NCI-H1436 (cell line): ENCODE measurements at regions not wholly inside any gene's neighbourhood (a gene's known extent, or its start where the extent isn't known, plus 50 kb on each side); places are given as distances from the start of the nearest gene placed in this dataset.
"Not testable (repeated sequence)": the region's sequence is repeated elsewhere in the genome, so short reads cannot be mapped to it uniquely, and the experiment has no call there.

Source experiments
- DNase-seq: peaks from one replicate; lab custom pipeline; 2025; lab: John Stamatoyannopoulos, UW

- no peak for DNase-seq
Observed at GRCh38 chr14:41289025-41289424, 317.7 kb upstream of the LRFN5 start.

GRCh38 chr14:41285186-41285748 lies 321.4 kb upstream of the LRFN5 start:
- DNase-seq: no peak

DNA sequence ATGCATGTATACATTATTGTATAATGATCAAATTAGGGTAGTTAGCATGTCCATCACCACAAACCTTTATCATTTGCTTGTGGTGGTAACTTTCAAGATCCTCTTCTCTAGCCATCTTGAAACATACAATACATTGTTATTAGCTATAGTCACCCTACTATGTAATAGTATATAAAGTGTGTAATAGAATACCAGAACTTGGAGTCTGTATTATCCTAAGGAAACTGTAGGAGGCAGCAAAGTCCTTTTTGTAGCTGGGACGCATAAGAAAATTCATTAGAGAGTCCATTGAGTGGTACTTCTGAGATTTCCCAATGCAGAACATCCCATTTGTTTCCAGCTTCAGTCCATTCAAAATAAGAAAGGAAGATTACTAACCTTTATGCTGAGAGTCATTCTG lies 325.9 kb upstream of the LRFN5 start:
- DNase-seq: no peak

DNA sequence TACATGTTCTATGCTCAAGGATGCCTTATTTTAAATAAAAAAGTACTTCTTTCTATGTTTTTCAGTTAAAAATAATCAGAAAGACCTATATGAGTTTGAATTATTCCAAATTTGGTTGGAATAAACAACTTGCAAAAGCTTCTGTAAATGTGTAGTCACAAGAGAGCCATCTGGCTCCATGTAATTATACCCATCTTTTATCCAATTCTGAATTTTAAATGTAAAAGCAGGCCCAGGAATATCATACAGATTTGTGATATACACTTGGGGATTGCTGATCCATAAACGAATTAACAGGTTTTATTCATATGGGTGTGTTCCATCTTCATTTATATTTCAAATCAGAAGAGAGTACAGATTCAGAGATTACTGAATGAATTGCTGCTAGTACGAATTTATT lies 329.2 kb upstream of the LRFN5 start:
- DNase-seq: no peak

DNA sequence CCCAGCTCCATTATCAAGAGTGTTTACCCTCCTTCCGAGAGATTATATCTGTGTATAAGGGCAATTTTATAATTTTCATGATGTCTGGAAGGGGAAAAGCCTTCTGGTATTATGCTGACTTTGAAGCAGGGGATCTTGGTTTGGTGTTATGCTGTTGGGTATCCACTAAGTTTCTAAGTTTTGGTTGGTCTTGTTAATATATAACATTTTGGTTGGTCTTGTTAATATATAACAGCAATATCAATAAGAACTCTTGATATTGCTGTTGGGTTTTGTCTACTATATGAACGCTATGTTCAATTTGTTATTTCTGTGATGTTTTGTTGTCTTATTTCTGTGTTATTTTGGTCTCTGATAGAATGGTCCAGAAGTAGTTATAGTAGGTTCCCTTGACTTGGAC lies 349.2 kb upstream of the LRFN5 start:
- DNase-seq: no peak

DNA sequence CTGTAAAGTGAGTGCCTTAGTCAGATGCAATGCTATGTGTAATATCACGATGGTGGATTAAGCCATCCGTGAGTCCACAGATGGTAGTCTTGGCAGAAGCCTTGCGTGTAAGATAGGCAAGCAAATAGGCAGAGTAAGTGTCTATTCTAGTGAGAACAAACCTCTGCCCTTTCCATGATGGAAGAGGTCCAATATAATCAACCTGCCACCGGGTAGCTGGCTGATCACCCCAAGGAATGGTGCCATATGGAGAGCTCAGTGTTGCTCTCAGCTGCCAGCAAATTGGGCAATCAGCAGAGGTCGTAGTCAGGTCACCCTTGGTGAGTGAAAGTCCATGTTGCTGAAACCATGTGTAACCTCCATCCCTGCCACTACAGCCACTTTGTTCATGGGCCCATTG lies 371.2 kb upstream of the LRFN5 start:
- DNase-seq: no peak

GRCh38 chr14:41230683-41231082 lies 376.0 kb upstream of the LRFN5 start:
- no peak for DNase-seq

DNA sequence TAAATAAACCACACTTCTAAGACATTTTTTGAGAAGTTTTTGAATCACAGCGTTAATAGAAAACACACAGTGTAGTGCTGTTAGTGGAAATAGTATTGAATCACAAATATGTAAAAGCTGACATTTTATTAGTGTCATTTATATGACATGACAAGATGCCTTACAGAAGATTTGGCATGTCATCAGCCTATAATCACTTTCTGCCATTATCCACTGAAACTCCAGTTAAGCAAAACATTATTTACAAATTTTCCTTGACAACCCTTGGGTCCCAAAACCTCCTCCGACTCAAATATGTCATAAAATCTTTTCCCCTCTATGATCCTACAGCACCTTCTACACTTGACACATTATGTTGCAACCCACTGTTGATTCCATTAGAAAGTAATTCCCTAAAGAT lies 376.9 kb upstream of the LRFN5 start:
- DNase-seq: no peak

DNA sequence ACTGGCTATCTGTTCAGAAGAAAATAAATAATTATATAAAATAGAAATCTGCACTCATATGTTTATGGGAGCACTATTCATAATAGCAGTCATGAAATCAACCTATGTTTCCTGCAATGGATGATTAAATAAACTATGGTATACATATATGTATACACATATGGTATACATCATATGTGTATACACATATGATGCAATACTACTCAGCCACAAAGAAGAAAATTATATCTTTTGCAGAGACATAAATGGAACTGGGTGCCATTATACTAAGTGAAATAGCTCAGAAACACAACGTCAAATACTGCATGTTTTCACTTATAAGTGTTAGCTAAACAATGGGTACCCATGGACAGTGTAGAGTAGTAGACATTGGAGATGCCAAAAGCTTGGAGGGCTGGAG lies 381.2 kb upstream of the LRFN5 start:
- DNase-seq: no peak

GRCh38 chr14:41222581-41222980 lies 384.1 kb upstream of the LRFN5 start:
- DNase-seq: no peak

- DNase-seq: not testable (repeated sequence)
Observed at GRCh38 chr14:41214978-41215377, 391.7 kb upstream of the LRFN5 start.

GRCh38 chr14:41201696-41202095 lies 405.0 kb upstream of the LRFN5 start:
- DNase-seq: no peak

- peak; percentile 5 for DNase-seq
Observed at GRCh38 chr14:41187868-41188267, 418.8 kb upstream of the LRFN5 start.

- DNase-seq: no peak
Observed at GRCh38 chr14:41171045-41171444, 435.6 kb upstream of the LRFN5 start.

DNA sequence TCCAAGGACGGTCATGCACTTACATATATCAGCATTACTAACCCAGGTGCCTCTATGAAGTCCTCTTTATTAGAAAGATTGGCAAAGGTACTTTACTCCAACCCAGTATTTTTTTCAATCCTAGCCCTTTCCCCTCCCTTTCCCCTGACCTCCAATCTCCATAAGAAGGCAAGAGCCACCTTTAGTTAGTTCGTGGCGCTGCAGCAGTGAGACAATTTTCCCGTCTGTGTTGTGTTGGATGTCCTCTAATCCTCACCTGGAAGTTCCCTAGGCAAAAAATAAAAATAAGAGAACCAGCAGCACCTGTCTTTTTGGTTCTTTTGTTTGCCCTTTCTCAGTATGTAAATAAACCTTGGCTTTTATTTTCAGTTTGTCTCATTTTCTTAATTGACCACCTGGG lies 439.6 kb upstream of the LRFN5 start:
- peak; percentile 63 for DNase-seq

GRCh38 chr14:41154143-41154807 lies 452.4 kb upstream of the LRFN5 start:
- no peak for DNase-seq

- DNase-seq: no peak
Observed at GRCh38 chr14:41146391-41146790, 460.3 kb upstream of the LRFN5 start.

DNA sequence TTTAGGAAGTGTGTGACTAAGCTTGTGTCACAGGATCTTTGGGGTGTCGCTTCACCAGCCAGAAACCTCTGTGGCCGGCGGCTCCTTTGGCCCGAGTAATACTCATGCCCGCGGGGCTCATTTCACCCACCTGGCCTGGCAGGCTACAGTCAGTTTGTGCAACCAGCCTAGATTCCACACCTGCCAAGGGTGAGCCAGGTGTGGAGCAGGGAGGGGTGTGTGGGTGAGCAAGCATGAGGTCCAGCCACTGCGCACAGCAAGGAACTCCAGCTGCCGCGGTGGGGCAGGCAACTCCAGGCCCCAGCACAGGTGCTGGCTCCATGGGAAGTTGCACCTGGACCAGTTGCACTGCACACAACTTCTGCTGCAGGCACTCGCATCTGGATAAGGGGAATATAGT lies 462.3 kb upstream of the LRFN5 start:
- DNase-seq: no peak

DNA sequence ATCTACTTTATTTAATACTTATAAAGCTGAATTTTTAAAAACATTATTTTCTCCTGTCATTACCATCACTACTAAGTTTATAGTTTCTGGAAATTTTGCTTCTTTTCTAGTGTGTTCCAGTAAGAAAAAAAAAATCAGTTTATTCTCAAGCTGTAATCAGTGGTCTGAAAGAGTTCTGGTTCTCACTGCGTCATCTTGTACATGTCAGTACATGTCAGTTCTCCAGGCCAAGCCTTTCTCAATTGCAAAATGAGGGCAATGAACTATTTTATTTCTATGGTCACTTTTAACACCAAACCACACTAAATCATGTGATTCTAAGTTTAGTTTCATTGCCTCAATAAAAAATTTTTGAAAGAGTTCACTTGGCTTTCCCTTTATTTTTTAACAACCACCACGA lies 468.9 kb upstream of the LRFN5 start:
- no peak for DNase-seq

DNA sequence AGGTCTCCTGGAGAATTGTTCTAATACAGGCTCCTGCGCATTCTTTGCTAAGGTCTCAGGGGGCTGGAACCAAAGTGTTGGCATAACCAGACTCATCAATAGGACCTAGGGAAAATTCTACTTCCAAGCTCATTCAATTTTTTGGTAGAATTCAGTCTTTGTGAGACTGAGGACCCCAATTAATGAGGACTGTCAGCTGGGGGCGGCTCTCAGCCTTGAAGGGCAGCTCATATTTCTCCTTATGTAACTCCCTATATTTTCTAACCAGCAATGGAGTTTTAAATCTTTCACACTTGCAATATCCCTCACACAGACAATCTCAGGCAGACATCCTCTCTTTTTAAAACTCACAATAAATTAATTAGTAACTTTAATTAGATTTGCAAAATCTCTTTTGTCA lies 476.4 kb upstream of the LRFN5 start:
- DNase-seq: no peak

- DNase-seq: no peak
Observed at GRCh38 chr14:41120402-41120801, 486.3 kb upstream of the LRFN5 start.

DNA sequence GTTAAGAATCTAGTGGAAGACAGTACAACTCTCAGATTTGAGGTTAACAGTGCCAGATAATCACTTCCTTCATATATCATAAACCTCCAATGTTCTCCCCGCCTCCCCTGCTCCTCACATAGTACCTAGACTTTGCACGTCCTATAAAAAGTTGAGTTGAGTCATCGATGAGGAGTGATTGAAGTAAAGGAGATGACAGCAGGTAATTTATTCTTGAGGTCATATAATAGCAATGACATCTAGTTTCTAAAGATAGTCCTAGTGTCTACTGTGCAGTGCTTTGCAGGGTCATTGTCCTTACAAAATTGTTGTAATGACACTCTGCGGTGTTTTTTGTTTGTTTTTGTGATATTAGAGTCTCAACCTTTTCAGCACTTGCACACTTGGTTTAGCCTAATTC lies 510.5 kb upstream of the LRFN5 start:
- no peak for DNase-seq

DNA sequence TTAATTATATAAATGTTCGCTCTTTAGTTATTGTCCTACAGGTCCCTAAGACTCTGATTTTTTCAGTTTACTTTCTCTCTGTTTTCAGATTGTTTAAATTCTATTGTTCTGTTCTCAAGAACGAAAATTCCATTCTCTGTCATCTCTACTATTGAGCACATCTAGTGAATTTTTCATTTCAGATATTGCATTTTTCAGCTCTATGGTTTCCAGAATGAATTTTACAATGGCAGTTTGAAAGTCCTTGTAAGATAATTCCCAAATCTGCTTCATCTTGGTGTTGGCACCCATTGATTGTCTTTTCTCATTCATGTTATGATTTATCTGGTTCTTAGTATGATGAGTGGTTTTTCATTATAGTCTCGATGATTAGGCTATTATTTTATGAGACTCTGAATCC lies 519.6 kb upstream of the LRFN5 start:
- DNase-seq: no peak

GRCh38 chr14:41073544-41073943 lies 533.1 kb upstream of the LRFN5 start:
- no peak for DNase-seq
